Gastrocnemius medialis (tissue), 4 donors: ENCODE measurements at regions not wholly inside any gene's neighbourhood (a gene's known extent, or its start where the extent isn't known, plus 50 kb on each side); places are given as distances from the start of the nearest gene placed in this dataset.

Experiments
- ATAC-seq, 2 donors: fragments of 150-250 bp; one replicate each; pipeline ENCODE4 v1.9.1; 2016
- DNase-seq, 2 donors: peaks; one replicate each; pipeline ENCODE4 v3.0.0-alpha.2; 2019
- H3K27ac ChIP-seq, 4 donors: fragments of 200-600 bp; sonication (generic); 1 replicate in 1 of 4; 2 replicates in 3 of 4; pipeline ENCODE4 v1.5.1; 2016 to 2018; ENCODE audit warnings: mild to moderate bottlenecking in 2 of 4, moderate library complexity in 1 of 4
- H3K27me3 ChIP-seq, 3 donors: fragments of 200-600 bp; sonication (generic) in 2 of 3; 1 replicate in 1 of 3; 2 replicates in 2 of 3; pipeline versions ENCODE4 v1.5.1 to v1.6.0; 2016 to 2019; ENCODE audit warnings: mild to moderate bottlenecking in 1 of 3, moderate library complexity in 1 of 3
- H3K36me3 ChIP-seq, 2 donors: fragments of 200-600 bp; sonication (generic) in 1 of 2; one replicate each; pipeline ENCODE4 v1.5.1; 2017 to 2018
- H3K4me1 ChIP-seq, 2 donors: fragments of 200-600 bp; sonication (generic) in 1 of 2; one replicate each; pipeline ENCODE4 v1.5.1; 2016 to 2017; ENCODE audit warnings: mild to moderate bottlenecking in 2 of 2
- H3K4me3 ChIP-seq, 4 donors: fragments of 200-600 bp; sonication (generic) in 3 of 4; 1 replicate in 1 of 4; 2 replicates in 3 of 4; pipeline ENCODE4 v1.5.1; 2016 to 2019; ENCODE audit warnings: mild to moderate bottlenecking in 2 of 4
- H3K9me3 ChIP-seq, 3 donors: fragments of 200-600 bp; sonication (generic) in 2 of 3; 1 replicate in 1 of 3; 2 replicates in 2 of 3; pipeline ENCODE4 v1.5.1; 2016 to 2019
- POLR2A ChIP-seq, 2 donors: fragments of 450-650 bp; IDR thresholded peaks; one replicate each; pipeline ENCODE4 v1.6.1; 2017; ENCODE audit warnings: antibody characterized with exemption in 2 of 2, mild to moderate bottlenecking in 2 of 2, moderate library complexity in 2 of 2
- in situ Hi-C, 4 donors: fragments of 200-750 bp; cut with MboI; loops; one replicate each; pipeline versions ENCODE4 v1.15.0 to v1.8.0; 2017; ENCODE audit warnings: low sequenced_read_pairs in 4 of 4
- intact Hi-C: fragments of 100-400 bp; cut with DNase I; formaldehyde crosslinking; loops from one replicate; pipeline ENCODE4 v1.15.1; 2023; ENCODE audit warnings: low total_unique reads
- TF ChIP-seq, protein P1 (sequence below), 5 experiments: fragments of 450-650 bp in 3 of 5; fragments of 200-600 bp in 2 of 5; sonication (generic) in 2 of 5; IDR thresholded peaks in 4 of 5; conservative IDR thresholded peaks in 1 of 5; 1 replicate in 4 of 5; 2 replicates in 1 of 5; pipeline ENCODE4 v1.5.1; 2016 to 2019; ENCODE audit warnings: antibody characterized with exemption in 5 of 5, mild to moderate bottlenecking in 3 of 5, moderate library complexity in 3 of 5

DNA sequence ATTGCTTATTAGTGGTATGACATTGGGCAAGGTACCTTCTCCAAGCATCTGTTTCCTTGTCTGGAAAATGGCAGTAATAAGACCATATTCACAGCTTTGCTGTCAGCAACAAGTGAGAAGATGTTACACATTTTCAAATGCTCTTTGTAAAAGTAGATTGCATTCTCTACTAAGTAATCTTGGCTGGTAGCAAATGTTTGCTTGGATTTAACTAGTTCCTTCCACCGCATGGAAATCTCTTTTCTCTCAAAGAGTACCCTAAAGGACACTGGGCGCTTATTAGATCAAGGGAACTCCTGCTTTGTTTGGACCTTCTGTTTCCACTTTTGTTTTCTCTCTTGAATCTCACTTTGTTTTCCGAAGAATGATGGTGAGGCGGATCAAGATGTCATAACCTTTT lies 185.2 kb upstream of the BMPER start:
- ATAC-seq: no peak
- in situ Hi-C loops (no loop called here), intact Hi-C loops (no loop called here)
- no peaks in the 10 kb centered on the region for H3K27me3 ChIP-seq
- no peak overlapping the region for H3K27ac ChIP-seq
- H3K36me3 ChIP-seq: no peaks in the 10 kb centered on the region
- TF ChIP-seq, protein P1, sequence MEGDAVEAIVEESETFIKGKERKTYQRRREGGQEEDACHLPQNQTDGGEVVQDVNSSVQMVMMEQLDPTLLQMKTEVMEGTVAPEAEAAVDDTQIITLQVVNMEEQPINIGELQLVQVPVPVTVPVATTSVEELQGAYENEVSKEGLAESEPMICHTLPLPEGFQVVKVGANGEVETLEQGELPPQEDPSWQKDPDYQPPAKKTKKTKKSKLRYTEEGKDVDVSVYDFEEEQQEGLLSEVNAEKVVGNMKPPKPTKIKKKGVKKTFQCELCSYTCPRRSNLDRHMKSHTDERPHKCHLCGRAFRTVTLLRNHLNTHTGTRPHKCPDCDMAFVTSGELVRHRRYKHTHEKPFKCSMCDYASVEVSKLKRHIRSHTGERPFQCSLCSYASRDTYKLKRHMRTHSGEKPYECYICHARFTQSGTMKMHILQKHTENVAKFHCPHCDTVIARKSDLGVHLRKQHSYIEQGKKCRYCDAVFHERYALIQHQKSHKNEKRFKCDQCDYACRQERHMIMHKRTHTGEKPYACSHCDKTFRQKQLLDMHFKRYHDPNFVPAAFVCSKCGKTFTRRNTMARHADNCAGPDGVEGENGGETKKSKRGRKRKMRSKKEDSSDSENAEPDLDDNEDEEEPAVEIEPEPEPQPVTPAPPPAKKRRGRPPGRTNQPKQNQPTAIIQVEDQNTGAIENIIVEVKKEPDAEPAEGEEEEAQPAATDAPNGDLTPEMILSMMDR (IDR thresholded peaks at IDR 0.05 in 4 of 5, conservative IDR thresholded peaks at IDR 0.05 in 1 of 5): no peak
- TF ChIP-seq POLR2A (IDR thresholded peaks at IDR 0.05): no peak
- H3K4me1 ChIP-seq: peaks cover 16 to 20% of the 10 kb centered on the region in 2 donors
- no peak overlapping the region for H3K4me3 ChIP-seq
- no peaks in the 10 kb centered on the region for H3K9me3 ChIP-seq
- no peak for DNase-seq

DNA sequence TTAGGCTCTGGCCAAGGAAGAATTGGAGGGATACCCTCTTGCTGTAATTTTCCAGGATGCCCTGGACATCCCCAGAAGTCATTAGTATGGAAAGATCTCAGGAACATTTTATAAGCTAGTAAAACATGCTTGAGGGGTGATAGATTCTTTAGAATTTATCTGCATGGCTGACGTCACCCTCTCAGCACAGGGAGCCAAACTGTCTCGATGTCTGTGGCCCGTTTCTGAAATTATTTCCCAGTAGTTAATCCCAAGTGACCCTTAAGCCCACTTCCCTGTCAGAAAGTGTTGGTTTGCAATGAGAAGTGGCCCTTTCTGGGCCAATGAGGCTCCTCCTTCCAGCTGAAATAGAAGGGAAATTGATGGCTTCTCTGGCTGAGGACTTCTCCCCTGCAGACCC lies 184.5 kb upstream of the BMPER start:
- Histone ChIP-seq H3K27me3 (no peaks in the 10 kb centered on the region), H3K9me3 (no peaks in the 10 kb centered on the region), H3K36me3 (no peaks in the 10 kb centered on the region), H3K4me1 (peaks cover 16 to 20% of the 10 kb centered on the region in 2 donors), H3K4me3 (no peak overlapping the region), H3K27ac (no peak overlapping the region)
- ATAC-seq (no peak), DNase-seq (no peak)
- no peak for TF ChIP-seq POLR2A (IDR thresholded peaks at IDR 0.05)
- TF ChIP-seq, protein P1 (IDR thresholded peaks at IDR 0.05 in 4 of 5, conservative IDR thresholded peaks at IDR 0.05 in 1 of 5): no peak
- intact Hi-C loops (no loop called here), in situ Hi-C loops (no loop called here)

DNA sequence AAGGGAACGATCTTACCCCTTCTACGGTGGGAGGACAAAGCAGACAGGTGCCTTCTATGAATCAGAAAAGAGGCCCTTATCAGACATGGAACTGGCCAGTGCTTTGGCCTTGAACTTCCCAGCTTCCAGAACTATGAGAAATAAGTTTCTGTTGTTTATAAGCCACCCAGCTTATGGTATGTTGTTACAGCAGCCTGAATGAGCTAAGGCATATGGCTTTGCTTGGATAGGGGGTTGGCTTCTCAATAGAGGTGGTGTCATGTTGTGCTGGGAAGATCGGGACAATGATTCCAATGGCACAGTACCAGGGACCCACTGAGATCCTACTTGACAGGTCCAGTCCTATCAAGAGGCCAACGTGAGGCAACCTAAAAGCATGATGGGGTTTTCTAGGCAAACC lies 183.4 kb upstream of the BMPER start:
- Histone ChIP-seq H3K27ac (peak overlapping the region in 2 of 4 donors; percentile 22 to 60), H3K9me3 (no peaks in the 10 kb centered on the region), H3K4me1 (peaks cover 16 to 20% of the 10 kb centered on the region in 2 donors), H3K4me3 (no peak overlapping the region), H3K27me3 (no peaks in the 10 kb centered on the region), H3K36me3 (no peaks in the 10 kb centered on the region)
- in situ Hi-C loops (no loop called here), intact Hi-C loops (no loop called here)
- no peak for TF ChIP-seq POLR2A (IDR thresholded peaks at IDR 0.05)
- TF ChIP-seq, protein P1 (IDR thresholded peaks at IDR 0.05 in 4 of 5, conservative IDR thresholded peaks at IDR 0.05 in 1 of 5): no peak
- ATAC-seq (no peak), DNase-seq (no peak)

DNA sequence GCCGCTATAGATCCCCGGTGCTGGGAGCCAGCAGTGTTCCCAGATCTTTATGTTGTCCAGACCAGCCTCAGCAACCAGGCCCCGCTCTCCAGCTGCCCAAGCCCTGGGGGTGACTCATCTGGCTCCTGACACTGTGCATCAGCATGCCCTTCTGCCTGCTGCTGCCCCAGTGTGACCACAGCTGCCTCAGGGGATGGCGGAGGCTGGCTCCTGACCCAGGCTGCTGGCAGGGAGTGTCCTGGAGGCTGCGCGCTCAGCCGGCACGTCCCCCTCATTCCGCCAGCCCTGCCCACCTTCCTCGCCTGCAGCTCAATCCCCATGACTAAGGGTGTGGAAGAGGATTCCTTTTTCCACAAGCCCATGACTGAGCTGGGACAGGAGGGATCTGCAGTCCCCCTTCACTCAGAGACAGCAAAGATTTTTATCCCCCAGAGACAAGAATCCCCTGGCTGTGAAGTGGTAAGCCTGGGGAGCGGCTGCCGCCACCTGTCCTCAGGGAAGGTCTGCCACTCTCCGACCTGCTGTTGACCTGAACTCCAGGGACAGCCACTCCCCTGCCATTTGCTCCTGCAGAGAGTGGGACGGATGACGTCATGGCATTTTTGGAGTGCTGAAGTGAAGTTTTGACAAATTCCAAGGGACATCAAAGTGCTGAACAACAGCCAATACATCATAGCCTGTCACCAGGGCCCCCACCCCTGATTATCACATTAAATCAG lies 182.8 kb upstream of the BMPER start:
- no peaks in the 10 kb centered on the region for H3K9me3 ChIP-seq
- intact Hi-C loops: no loop called here
- no peaks in the 10 kb centered on the region for H3K36me3 ChIP-seq
- in situ Hi-C loops: no loop called here
- no peaks in the 10 kb centered on the region for H3K27me3 ChIP-seq
- peaks cover 16 to 20% of the 10 kb centered on the region in 2 donors for H3K4me1 ChIP-seq
- H3K27ac ChIP-seq: peak overlapping the region in 3 of 4 donors; percentile 22 to 60 (median 41)
- DNase-seq (peak; percentile 54 to 66), ATAC-seq (peak; percentile 70 to 76)
- H3K4me3 ChIP-seq: peak overlapping the region in 1 of 4 donors; percentile 18
- TF ChIP-seq, protein P1 (IDR thresholded peaks at IDR 0.05 in 4 of 5, conservative IDR thresholded peaks at IDR 0.05 in 1 of 5): no peak
- TF ChIP-seq POLR2A (IDR thresholded peaks at IDR 0.05): no peak
